ENCODE measurements at regions not wholly inside any gene's neighbourhood (a gene's known extent, or its start where the extent isn't known, plus 50 kb on each side); places are given as distances from the start of the nearest gene placed in this dataset.

GRCh38 chrX:1105671-1106419, 106.6 kb downstream of the CRLF2 start:
- no peak overlapping the region for H2AK5ac ChIP-seq (ENCODE audit: low read depth, low read length)
- no peak overlapping the region for H4K5ac ChIP-seq (ENCODE audit: insufficient read length, low read depth, low read length)
- peak overlapping the region; percentile 89 for H4K91ac ChIP-seq (replicated peaks; ENCODE audit: insufficient read length, low read length)
- H4K20me1 ChIP-seq (replicated peaks in 1 of 2; ENCODE audit: control insufficient read depth in 1 of 2, insufficient read depth in 2 of 2, low read length in 2 of 2): peaks cover 0 to 2% of the 10 kb centered on the region in 2 experiments
- no peak overlapping the region; the same call in 1 of the 2 replicates for H2BK5ac ChIP-seq (ENCODE audit: low read depth, low read length)
- peak overlapping the region; percentile 49 for H3K18ac ChIP-seq (ENCODE audit: extremely low read depth, low read length)
- H2BK12ac ChIP-seq (ENCODE audit: low read depth, low read length): peak overlapping the region; percentile 89
- H3K23ac ChIP-seq (ENCODE audit: insufficient read length): no peak overlapping the region
- no peak overlapping the region for H2BK120ac ChIP-seq (replicated peaks; ENCODE audit: low read depth, low read length)
- H2AFZ ChIP-seq (ENCODE audit: low read length): 0 out of 2 replicates have a peak overlapping the region, but pooled peaks have one; percentile 28
- H2BK20ac ChIP-seq (ENCODE audit: low read length): peak overlapping the region; percentile 77; the same call in 1 of the 2 replicates
- H3K14ac ChIP-seq (ENCODE audit: insufficient read length): no peak overlapping the region
- no peak overlapping the region for H3K4ac ChIP-seq (replicated peaks; ENCODE audit: insufficient read length, low read depth, low read length)
- H3K9me3 ChIP-seq (ENCODE audit: insufficient read depth in 2 of 2, low read depth in 1 of 2, low read length in 1 of 2): no peaks in the 10 kb centered on the region
- no peak overlapping the region for H3K56ac ChIP-seq (replicated peaks; ENCODE audit: insufficient read length, low read depth, low read length)
- H2BK15ac ChIP-seq (ENCODE audit: low read length): no peak overlapping the region; the same call in 1 of the 2 replicates
- H3K79me1 ChIP-seq (ENCODE audit: low read depth, low read length): peaks cover 3% of the 10 kb centered on the region; the same call in 1 of the 2 replicates
- H3K27me3 ChIP-seq (replicated peaks in 1 of 4; ENCODE audit: control insufficient read depth in 3 of 4, extremely low read depth in 1 of 4, insufficient read depth in 3 of 4, low read length in 3 of 4): peaks cover 0 to 2% (median 0%) of the 10 kb centered on the region in 4 experiments; a peak in 2 of 7 replicates
- no peak overlapping the region for H4K8ac ChIP-seq (ENCODE audit: extremely low read depth, insufficient read depth, low read length)
- H3K27ac ChIP-seq (ENCODE audit: low read depth, low read length): no peak overlapping the region
- H3K23me2 ChIP-seq (ENCODE audit: low read depth, low read length): peaks cover 13% of the 10 kb centered on the region
- WGBS, 2 experiments (ENCODE audit: extremely low coverage in 1 of 2, insufficient coverage in 1 of 2, insufficient read length in 1 of 2, insufficient replicate concordance in 2 of 2, low coverage in 1 of 2, low lambda C conversion rate in 2 of 2, missing lambda C conversion rate in 1 of 2): 54% methylated on average over 14 of the region's 14 CpGs; no CpG with 5 or more reads in 1 of the 2 experiments
- CTCF ChIA-PET (ENCODE audit: partially characterized antibody): no interaction called here
- POLR2A ChIA-PET (ENCODE audit: partially characterized antibody): no interaction called here
- FAIRE-seq: no peak
- H3K4me2 ChIP-seq (ENCODE audit: insufficient read depth in 1 of 2, low read depth in 2 of 2, low read length in 2 of 2): no peak overlapping the region; a peak in 2 of 4 replicates
- H3K4me3 ChIP-seq (ENCODE audit: extremely low read depth in 1 of 4, insufficient read depth in 2 of 4, low read depth in 3 of 4, low read length in 4 of 4): no peak overlapping the region
- H3K4me1 ChIP-seq (replicated peaks in 1 of 4; ENCODE audit: control insufficient read depth in 3 of 4, insufficient read depth in 4 of 4, low read length in 3 of 4): peaks cover 3 to 17% (median 11%) of the 10 kb centered on the region in 4 experiments
- H3K79me2 ChIP-seq (ENCODE audit: control insufficient read depth in 1 of 2, insufficient read depth in 2 of 2, low read length in 2 of 2): no peaks in the 10 kb centered on the region; a peak in 1 of 4 replicates
- no peak for DNase-seq (ENCODE audit: low read depth in 1 of 2, low spot score in 2 of 2)
- no peaks in the 10 kb centered on the region; a peak in 1 of 8 replicates for H3K36me3 ChIP-seq (ENCODE audit: control insufficient read depth in 2 of 4, insufficient read depth in 4 of 4, low read length in 3 of 4)
- H3K9ac ChIP-seq (replicated peaks in 1 of 4; ENCODE audit: extremely low read depth in 1 of 4, low read depth in 3 of 4, low read length in 3 of 4): no peak overlapping the region
- no peak for TF ChIP-seq POLR2A (IDR thresholded peaks at IDR 0.05; ENCODE audit: control extremely low read depth in 1 of 2, low read depth in 2 of 2, low read length in 2 of 2)
- no peak for TF ChIP-seq GTF2F1 (IDR thresholded peaks at IDR 0.05; ENCODE audit: borderline replicate concordance, low read depth, low read length)

All from H1 (cell line).